H1 (cell line): ENCODE measurements at regions not wholly inside any gene's neighbourhood (a gene's known extent, or its start where the extent isn't known, plus 50 kb on each side); places are given as distances from the start of the nearest gene placed in this dataset.

Experiments
- CEBPB ChIP-seq: IDR thresholded peaks from 2 replicates; pipeline ENCODE4 v1.6.1; 2012; ENCODE audit warnings: low read depth, low read length
- CREB1 ChIP-seq: IDR thresholded peaks from 2 replicates; pipeline ENCODE4 v1.6.1; 2012; ENCODE audit warnings: inconsistent platforms
- EZH2 ChIP-seq: fragments of 200-600 bp; sonication (generic); IDR thresholded peaks from 2 replicates; pipeline ENCODE4 v1.7.1; 2012; ENCODE audit warnings: low read depth, mild to moderate bottlenecking, moderate library complexity, low read length, inconsistent platforms; ENCODE audit not compliant: severe bottlenecking
- GTF2F1 ChIP-seq: IDR thresholded peaks from 2 replicates; pipeline ENCODE4 v1.6.1; 2012; ENCODE audit warnings: low read depth, low read length, improper control_type of control experiment, borderline replicate concordance
- KDM5A ChIP-seq: fragments of 200-600 bp; IDR thresholded peaks from 2 replicates; pipeline ENCODE4 v1.7.1; 2012; ENCODE audit warnings: mild to moderate bottlenecking, low read length, inconsistent platforms, mixed read lengths
- NRF1 ChIP-seq: IDR thresholded peaks from 2 replicates; pipeline ENCODE4 v1.6.1; 2011; ENCODE audit warnings: mild to moderate bottlenecking, low read depth, low read length, improper control_type of control experiment

DNA sequence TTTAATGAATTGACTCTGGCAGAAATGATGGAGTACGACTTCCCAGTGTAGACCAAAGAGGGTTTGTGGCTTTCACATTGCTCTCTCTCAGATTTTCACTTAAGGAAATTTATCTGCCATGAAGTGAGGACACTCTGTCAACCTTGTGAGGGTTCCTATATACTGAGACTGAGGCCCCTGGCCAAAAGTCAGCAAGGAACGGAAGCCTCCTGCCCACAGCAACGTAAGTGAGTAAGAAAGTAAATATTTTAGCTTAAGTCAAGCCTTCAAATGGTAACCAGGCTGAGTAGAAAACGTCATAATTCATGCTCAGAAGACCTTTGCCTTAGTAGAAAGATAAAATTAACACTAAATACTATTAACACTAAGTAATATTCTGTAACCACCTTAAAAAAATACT is 1080.5 kb upstream of the ACVR2A start (continued):
- TF ChIP-seq NRF1: no peak
- no peak for TF ChIP-seq GTF2F1
- no peak for TF ChIP-seq CREB1
- no peak for TF ChIP-seq EZH2
- TF ChIP-seq KDM5A: no peak
- no peak for TF ChIP-seq CEBPB
